Keratinocyte (primary cell): ENCODE measurements at regions not wholly inside any gene's neighbourhood (a gene's known extent, or its start where the extent isn't known, plus 50 kb on each side); places are given as distances from the start of the nearest gene placed in this dataset.

Experiments used
- DNase-seq: peaks from one replicate; pipeline ENCODE4 v3.0.0-alpha.2; 2011; ENCODE audit warnings: low read depth, missing footprints, low spot score
- FAIRE-seq: peaks from 2 replicates; lab custom pipeline; 2011; peaks lifted over from hg19 to GRCh38; lab: Jason Lieb, UNC
- H2AFZ ChIP-seq: 2 replicates; pipeline ENCODE4 v1.6.0; 2012; ENCODE audit warnings: low read length, control low read depth, inconsistent platforms; ENCODE audit not compliant: control insufficient read depth
- H3K27ac ChIP-seq: 2 replicates; pipeline ENCODE4 v1.5.1; 2011; ENCODE audit warnings: low read length; ENCODE audit not compliant: control insufficient read depth, insufficient read depth
- H3K27me3 ChIP-seq: 3 replicates; pipeline ENCODE4 v1.6.0; 2011; ENCODE audit warnings: low read length; ENCODE audit not compliant: control insufficient read depth, insufficient read depth; ENCODE audit errors: extremely low read depth
- H3K36me3 ChIP-seq, 2 experiments: 2 replicates in 1 of 2; 3 replicates in 1 of 2; pipeline ENCODE4 v1.5.1; 2011; ENCODE audit warnings: low read length in 2 of 2, mild to moderate bottlenecking in 1 of 2; ENCODE audit not compliant: control insufficient read depth in 2 of 2, insufficient read depth in 2 of 2; ENCODE audit errors: extremely low read depth in 1 of 2
- H3K4me1 ChIP-seq: 3 replicates; pipeline ENCODE4 v1.5.1; 2011; ENCODE audit warnings: low read length; ENCODE audit not compliant: control insufficient read depth, insufficient read depth; ENCODE audit errors: extremely low read depth
- H3K4me2 ChIP-seq: 3 replicates; pipeline ENCODE4 v1.6.0; 2011; ENCODE audit warnings: low read depth, low read length; ENCODE audit not compliant: control insufficient read depth, insufficient read depth; ENCODE audit errors: extremely low read depth
- H3K4me3 ChIP-seq, 3 experiments: fragments of 200-600 bp in 1 of 3; sonication (generic) in 1 of 3; 2 replicates in 2 of 3; 3 replicates in 1 of 3; pipeline ENCODE4 v1.5.1; 2011 to 2016; ENCODE audit warnings: low read length in 3 of 3, mild to moderate bottlenecking in 3 of 3, control low read depth in 2 of 3, inconsistent platforms in 1 of 3, low read depth in 1 of 3, mixed read lengths in 1 of 3, mixed run types in 1 of 3, moderate library complexity in 1 of 3; ENCODE audit not compliant: control insufficient read depth in 2 of 3, insufficient read depth in 2 of 3; ENCODE audit errors: extremely low read depth in 1 of 3
- H3K79me2 ChIP-seq: 2 replicates; pipeline ENCODE4 v1.6.0; 2012; ENCODE audit warnings: low read length; ENCODE audit not compliant: control insufficient read depth, insufficient read depth
- H3K9ac ChIP-seq: 3 replicates; pipeline ENCODE4 v1.6.0; 2011; ENCODE audit warnings: low read length; ENCODE audit not compliant: control insufficient read depth, insufficient read depth; ENCODE audit errors: extremely low read depth
- H3K9me1 ChIP-seq: 3 replicates; pipeline ENCODE4 v1.6.0; 2011; ENCODE audit warnings: low read length; ENCODE audit not compliant: control insufficient read depth, insufficient read depth; ENCODE audit errors: extremely low read depth
- H3K9me3 ChIP-seq: 2 replicates; pipeline ENCODE4 v1.5.1; 2012; ENCODE audit warnings: low read depth, low read length; ENCODE audit not compliant: control insufficient read depth
- H4K20me1 ChIP-seq: 3 replicates; pipeline ENCODE4 v1.6.0; 2011; ENCODE audit warnings: low read length; ENCODE audit not compliant: control insufficient read depth, insufficient read depth; ENCODE audit errors: extremely low read depth
- CTCF ChIP-seq, 3 experiments: IDR thresholded peaks in 1 of 3; conservative IDR thresholded peaks in 1 of 3; optimal IDR thresholded peaks in 1 of 3; 2 replicates in 2 of 3; 3 replicates in 1 of 3; pipeline versions ENCODE3 to v1.5.1; 2011; ENCODE audit warnings: low read length in 3 of 3, mild to moderate bottlenecking in 3 of 3, moderate library complexity in 2 of 3, control low read depth in 1 of 3, inconsistent platforms in 1 of 3; ENCODE audit not compliant: insufficient read depth in 2 of 3; ENCODE audit errors: extremely low read depth in 1 of 3
- EZH2 ChIP-seq: IDR thresholded peaks from one replicate; pipeline ENCODE4 v1.6.1; 2012; ENCODE audit warnings: inconsistent platforms, mild to moderate bottlenecking, low read length, moderate library complexity
- dilution Hi-C: fragments of 300-500 bp; cut with MboI; formaldehyde crosslinking; loops from one replicate; pipeline ENCODE4 v1.7.0; 2020; ENCODE audit warnings: low sequenced_read_pairs; ENCODE audit not compliant: extremely low pct_ligation_motif_present

- Histone ChIP-seq H2AFZ (no peak overlapping the region), H3K27ac (no peak overlapping the region), H3K9me1 (no peaks in the 10 kb centered on the region), H3K4me3 (no peak overlapping the region), H3K36me3 (no peaks in the 10 kb centered on the region), H3K4me2 (no peak overlapping the region), H3K79me2 (no peaks in the 10 kb centered on the region), H4K20me1 (no peaks in the 10 kb centered on the region), H3K4me1 (no peaks in the 10 kb centered on the region), H3K9ac (no peak overlapping the region), H3K27me3 (no peaks in the 10 kb centered on the region), H3K9me3 (no peaks in the 10 kb centered on the region)
- FAIRE-seq (no peak), DNase-seq (no peak)
- dilution Hi-C loops = no loop called here
- TF ChIP-seq EZH2 (no peak), CTCF (optimal IDR thresholded peaks at IDR 0.05 in 1 of 3, IDR thresholded peaks at IDR 0.05 in 1 of 3, conservative IDR thresholded peaks at IDR 0.05 in 1 of 3; ENCODE audit: extremely low read depth in 1 of 3, insufficient read depth in 2 of 3, low read length in 3 of 3) (no peak)
Measured at GRCh38 chr15:46307746-46308145, 672.9 kb downstream of the SQOR start.

GRCh38 chr15:46309914-46310313 is 675.1 kb downstream of the SQOR start:
- DNase-seq (no peak), FAIRE-seq (no peak)
- dilution Hi-C loops = no loop called here
- Histone ChIP-seq H4K20me1 (no peaks in the 10 kb centered on the region), H3K4me3 (no peak overlapping the region), H3K4me1 (no peaks in the 10 kb centered on the region), H3K36me3 (no peaks in the 10 kb centered on the region), H3K9me1 (no peaks in the 10 kb centered on the region), H2AFZ (no peak overlapping the region), H3K27ac (no peak overlapping the region), H3K79me2 (no peaks in the 10 kb centered on the region), H3K9me3 (no peaks in the 10 kb centered on the region), H3K4me2 (no peak overlapping the region), H3K9ac (no peak overlapping the region), H3K27me3 (no peaks in the 10 kb centered on the region)
- TF ChIP-seq CTCF (optimal IDR thresholded peaks at IDR 0.05 in 1 of 3, IDR thresholded peaks at IDR 0.05 in 1 of 3, conservative IDR thresholded peaks at IDR 0.05 in 1 of 3; ENCODE audit: extremely low read depth in 1 of 3, insufficient read depth in 2 of 3, low read length in 3 of 3) (no peak), EZH2 (no peak)
